ENCODE measurements at regions not wholly inside any gene's neighbourhood (a gene's known extent, or its start where the extent isn't known, plus 50 kb on each side); places are given as distances from the start of the nearest gene placed in this dataset.

DNA sequence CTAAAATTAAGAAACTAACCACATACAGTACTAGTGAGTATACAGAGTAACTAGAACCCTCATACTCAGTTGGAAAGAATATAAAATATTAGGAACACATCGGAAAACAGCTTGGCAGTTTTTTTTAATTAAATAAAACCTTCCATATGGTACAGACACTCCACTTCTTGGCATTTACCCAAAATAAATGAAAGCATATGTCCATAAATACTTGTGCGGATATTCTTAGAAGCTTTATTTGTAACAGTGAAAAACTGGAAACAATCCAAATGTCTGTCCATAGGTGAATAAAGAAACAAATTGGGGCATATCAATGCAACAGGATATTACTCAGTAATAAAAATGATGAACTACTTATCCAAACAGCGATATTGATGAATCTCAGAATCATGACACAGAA is 410.0 kb downstream of the HTR7 start:
- TF ChIP-seq, protein P1, sequence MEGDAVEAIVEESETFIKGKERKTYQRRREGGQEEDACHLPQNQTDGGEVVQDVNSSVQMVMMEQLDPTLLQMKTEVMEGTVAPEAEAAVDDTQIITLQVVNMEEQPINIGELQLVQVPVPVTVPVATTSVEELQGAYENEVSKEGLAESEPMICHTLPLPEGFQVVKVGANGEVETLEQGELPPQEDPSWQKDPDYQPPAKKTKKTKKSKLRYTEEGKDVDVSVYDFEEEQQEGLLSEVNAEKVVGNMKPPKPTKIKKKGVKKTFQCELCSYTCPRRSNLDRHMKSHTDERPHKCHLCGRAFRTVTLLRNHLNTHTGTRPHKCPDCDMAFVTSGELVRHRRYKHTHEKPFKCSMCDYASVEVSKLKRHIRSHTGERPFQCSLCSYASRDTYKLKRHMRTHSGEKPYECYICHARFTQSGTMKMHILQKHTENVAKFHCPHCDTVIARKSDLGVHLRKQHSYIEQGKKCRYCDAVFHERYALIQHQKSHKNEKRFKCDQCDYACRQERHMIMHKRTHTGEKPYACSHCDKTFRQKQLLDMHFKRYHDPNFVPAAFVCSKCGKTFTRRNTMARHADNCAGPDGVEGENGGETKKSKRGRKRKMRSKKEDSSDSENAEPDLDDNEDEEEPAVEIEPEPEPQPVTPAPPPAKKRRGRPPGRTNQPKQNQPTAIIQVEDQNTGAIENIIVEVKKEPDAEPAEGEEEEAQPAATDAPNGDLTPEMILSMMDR (conservative IDR thresholded peaks at IDR 0.05; ENCODE audit: low read length): no peak
- TF ChIP-seq EZH2phosphoT487 (IDR thresholded peaks at IDR 0.05; ENCODE audit: borderline replicate concordance, low read depth, low read length): no peak

Data from OCI-LY7 (cell line).